ENCODE measurements at regions not wholly inside any gene's neighbourhood (a gene's known extent, or its start where the extent isn't known, plus 50 kb on each side); places are given as distances from the start of the nearest gene placed in this dataset.

GRCh38 chr3:34725774-34726173 lies 913.6 kb upstream of the ARPP21 start:
- no peak for TF ChIP-seq CTCF (IDR thresholded peaks at IDR 0.05; ENCODE audit: insufficient read depth in 1 of 2, low read depth in 1 of 2, low read length in 1 of 2, severe bottlenecking in 1 of 2, unreplicated experiment in 1 of 2)
- no peaks in the 10 kb centered on the region for H3K4me1 Mint-ChIP-seq (ENCODE audit: low read depth, unreplicated experiment)
- Histone ChIP-seq H3K9me3 (0 out of 2 replicates have a peak, but pooled peaks cover 8% of the 10 kb centered on the region), H3K27me3 (replicated peaks; ENCODE audit: control insufficient read depth, insufficient read depth, low read length) (no peaks in the 10 kb centered on the region), H3K36me3 (ENCODE audit: control insufficient read depth, insufficient read depth, low read length) (no peaks in the 10 kb centered on the region), H3K4me1 (no peaks in the 10 kb centered on the region), H3K4me3 (ENCODE audit: low read depth, low read length) (no peak overlapping the region)
- ChIA-PET CTCF (no interaction called here), POLR2A (no interaction called here)
- peaks cover 9% of the 10 kb centered on the region for H3K9me3 Mint-ChIP-seq (ENCODE audit: unreplicated experiment)
- H3K4me3 Mint-ChIP-seq (ENCODE audit: unreplicated experiment): no peak overlapping the region
- no peaks in the 10 kb centered on the region for H3K36me3 Mint-ChIP-seq (ENCODE audit: insufficient read depth, unreplicated experiment)
- BruUV-seq (replicated peaks): no TSS peak
- intact Hi-C loops (cut with micrococcal nuclease; ENCODE audit: unreplicated experiment): no loop called here
- no peak overlapping the region for H3K27ac Mint-ChIP-seq (ENCODE audit: unreplicated experiment)
- no peak for DNase-seq
- H3K27me3 Mint-ChIP-seq (ENCODE audit: insufficient read depth, unreplicated experiment): no peaks in the 10 kb centered on the region

- Histone ChIP-seq H3K9me3 (0 out of 2 replicates have a peak, but pooled peaks cover 10% of the 10 kb centered on the region), H3K4me3 (ENCODE audit: low read depth, low read length) (no peak overlapping the region), H3K4me1 (peaks cover 8% of the 10 kb centered on the region; the same call in 1 of the 2 replicates), H3K27me3 (replicated peaks; ENCODE audit: control insufficient read depth, insufficient read depth, low read length) (no peaks in the 10 kb centered on the region), H3K36me3 (ENCODE audit: control insufficient read depth, insufficient read depth, low read length) (no peaks in the 10 kb centered on the region)
- no TSS peak for BruUV-seq (replicated peaks)
- peaks cover 8% of the 10 kb centered on the region for H3K4me1 Mint-ChIP-seq (ENCODE audit: low read depth, unreplicated experiment)
- DNase-seq: no peak
- ChIA-PET POLR2A (no interaction called here), CTCF (no interaction called here)
- no peak overlapping the region for H3K27ac Mint-ChIP-seq (ENCODE audit: unreplicated experiment)
- no peak overlapping the region for H3K4me3 Mint-ChIP-seq (ENCODE audit: unreplicated experiment)
- H3K36me3 Mint-ChIP-seq (ENCODE audit: insufficient read depth, unreplicated experiment): no peaks in the 10 kb centered on the region
- H3K9me3 Mint-ChIP-seq (ENCODE audit: unreplicated experiment): peaks cover 12% of the 10 kb centered on the region
- no peak for TF ChIP-seq CTCF (IDR thresholded peaks at IDR 0.05; ENCODE audit: insufficient read depth in 1 of 2, low read depth in 1 of 2, low read length in 1 of 2, severe bottlenecking in 1 of 2, unreplicated experiment in 1 of 2)
- intact Hi-C loops (cut with micrococcal nuclease; ENCODE audit: unreplicated experiment): no loop called here
- H3K27me3 Mint-ChIP-seq (ENCODE audit: insufficient read depth, unreplicated experiment): no peaks in the 10 kb centered on the region
Measured at GRCh38 chr3:34727700-34728099, 911.6 kb upstream of the ARPP21 start.

- H3K36me3 ChIP-seq (ENCODE audit: control insufficient read depth, insufficient read depth, low read length): no peaks in the 10 kb centered on the region
- no peaks in the 10 kb centered on the region for H3K9me3 ChIP-seq
- Mint-ChIP-seq H3K36me3 (ENCODE audit: insufficient read depth, unreplicated experiment) (no peaks in the 10 kb centered on the region), H3K4me1 (ENCODE audit: low read depth, unreplicated experiment) (no peaks in the 10 kb centered on the region), H3K4me3 (ENCODE audit: unreplicated experiment) (no peak overlapping the region), H3K27me3 (ENCODE audit: insufficient read depth, unreplicated experiment) (no peaks in the 10 kb centered on the region), H3K27ac (ENCODE audit: unreplicated experiment) (no peak overlapping the region), H3K9me3 (ENCODE audit: unreplicated experiment) (no peaks in the 10 kb centered on the region)
- no peak for TF ChIP-seq CTCF (IDR thresholded peaks at IDR 0.05; ENCODE audit: insufficient read depth in 1 of 2, low read depth in 1 of 2, low read length in 1 of 2, severe bottlenecking in 1 of 2, unreplicated experiment in 1 of 2)
- H3K27me3 ChIP-seq (replicated peaks; ENCODE audit: control insufficient read depth, insufficient read depth, low read length): no peaks in the 10 kb centered on the region
- H3K4me1 ChIP-seq: no peaks in the 10 kb centered on the region
- no peak overlapping the region for H3K4me3 ChIP-seq (ENCODE audit: low read depth, low read length)
- intact Hi-C loops (cut with micrococcal nuclease; ENCODE audit: unreplicated experiment): no loop called here
- no TSS peak for BruUV-seq (replicated peaks)
- DNase-seq: no peak
- POLR2A ChIA-PET: no interaction called here
- CTCF ChIA-PET: no interaction called here
Measured at GRCh38 chr3:34742151-34742550, 897.2 kb upstream of the ARPP21 start.

Measured in Caco-2 (cell line).